HEK293 (cell line): ENCODE measurements at regions not wholly inside any gene's neighbourhood (a gene's known extent, or its start where the extent isn't known, plus 50 kb on each side); places are given as distances from the start of the nearest gene placed in this dataset.

Experiments
- CTCF ChIP-seq: fragments of 450-650 bp; formaldehyde crosslinking; IDR thresholded peaks from 2 replicates; pipeline ENCODE4 v1.5.1; 2016; ENCODE audit warnings: missing biosample characterization, missing genetic modification characterization
- PATZ1 ChIP-seq: fragments of 450-650 bp; formaldehyde crosslinking; IDR thresholded peaks from 2 replicates; pipeline ENCODE4 v1.5.1; 2016; ENCODE audit warnings: missing biosample characterization, missing genetic modification characterization
- SP2 ChIP-seq: fragments of 450-650 bp; formaldehyde crosslinking; IDR thresholded peaks from 2 replicates; pipeline ENCODE4 v1.5.1; 2016; ENCODE audit warnings: missing biosample characterization, missing genetic modification characterization
- TCF7L2 ChIP-seq: IDR thresholded peaks from 2 replicates; pipeline ENCODE4 v1.6.1; 2011; ENCODE audit warnings: low read depth, mild to moderate bottlenecking, inconsistent platforms, low read length, moderate library complexity, borderline replicate concordance
- TSHZ1 ChIP-seq: fragments of 450-650 bp; formaldehyde crosslinking; IDR thresholded peaks from 2 replicates; pipeline ENCODE4 v1.5.1; 2016; ENCODE audit warnings: missing biosample characterization, missing genetic modification characterization, borderline replicate concordance
- YY1 ChIP-seq: fragments of 450-650 bp; formaldehyde crosslinking; IDR thresholded peaks from 2 replicates; pipeline ENCODE4 v1.5.1; 2018; ENCODE audit warnings: missing biosample characterization, missing genetic modification characterization
- ZNF121 ChIP-seq: fragments of 450-650 bp; formaldehyde crosslinking; IDR thresholded peaks from 2 replicates; pipeline ENCODE4 v1.5.1; 2016; ENCODE audit warnings: missing biosample characterization, missing genetic modification characterization
- ZNF138 ChIP-seq: fragments of 450-650 bp; formaldehyde crosslinking; IDR thresholded peaks from 2 replicates; pipeline ENCODE4 v1.5.1; 2016; ENCODE audit warnings: missing biosample characterization, missing genetic modification characterization, borderline replicate concordance
- ZNF324 ChIP-seq: fragments of 450-650 bp; formaldehyde crosslinking; IDR thresholded peaks from 2 replicates; pipeline ENCODE4 v1.5.1; 2016; ENCODE audit warnings: missing biosample characterization, missing genetic modification characterization
- ZNF398 ChIP-seq: fragments of 450-650 bp; formaldehyde crosslinking; IDR thresholded peaks from 2 replicates; pipeline ENCODE4 v1.5.1; 2017; ENCODE audit warnings: missing biosample characterization, missing genetic modification characterization
- ZNF610 ChIP-seq: fragments of 450-650 bp; formaldehyde crosslinking; IDR thresholded peaks from 2 replicates; pipeline ENCODE4 v1.5.1; 2016; ENCODE audit warnings: missing biosample characterization, missing genetic modification characterization, borderline replicate concordance
- ZNF747 ChIP-seq: fragments of 450-650 bp; formaldehyde crosslinking; IDR thresholded peaks from 2 replicates; pipeline ENCODE4 v1.5.1; 2016; ENCODE audit warnings: missing biosample characterization, missing genetic modification characterization

GRCh38 chr21:19475525-19475924, 1071.9 kb upstream of the TMPRSS15 start:
- no peak for TF ChIP-seq ZNF747 (tag by site-specific recombination)
- no peak for TF ChIP-seq PATZ1
- no peak for TF ChIP-seq TCF7L2
- no peak for TF ChIP-seq CTCF (tag by site-specific recombination)
- no peak for TF ChIP-seq ZNF138 (tag by site-specific recombination)
- TF ChIP-seq ZNF121 (tag by site-specific recombination) = no peak
- TF ChIP-seq ZNF610 (tag by site-specific recombination) = no peak
- no peak for TF ChIP-seq ZNF324 (tag by site-specific recombination)
- TF ChIP-seq ZNF398 = no peak
- no peak for TF ChIP-seq TSHZ1
- no peak for TF ChIP-seq YY1
- TF ChIP-seq SP2 = no peak
